H9 (cell line): ENCODE measurements at regions not wholly inside any gene's neighbourhood (a gene's known extent, or its start where the extent isn't known, plus 50 kb on each side); places are given as distances from the start of the nearest gene placed in this dataset.

Experiments
- DNase-seq: peaks from one replicate; pipeline ENCODE4 v3.0.0-alpha.2; 2017
- H2AFZ ChIP-seq: one replicate; pipeline ENCODE4 v1.6.1; 2013; ENCODE audit warnings: mild to moderate bottlenecking, low read length, control low read depth, moderate library complexity
- H2AK5ac ChIP-seq: 2 replicates; pipeline ENCODE4 v1.6.1; 2013; ENCODE audit warnings: low read length, control low read depth, mixed read lengths; ENCODE audit not compliant: insufficient read length
- H2BK120ac ChIP-seq: one replicate; pipeline ENCODE4 v1.6.1; 2013; ENCODE audit warnings: low read depth, mild to moderate bottlenecking, low read length, control low read depth, inconsistent platforms; ENCODE audit not compliant: poor library complexity, severe bottlenecking
- H2BK12ac ChIP-seq: 2 replicates; pipeline ENCODE4 v1.6.1; 2013; ENCODE audit warnings: low read length, control low read depth, mixed read lengths, low read depth; ENCODE audit not compliant: insufficient read length
- H2BK15ac ChIP-seq: 2 replicates; pipeline ENCODE4 v1.6.1; 2013; ENCODE audit warnings: low read depth, low read length, control low read depth
- H2BK20ac ChIP-seq: one replicate; pipeline ENCODE4 v1.6.1; 2013; ENCODE audit warnings: low read depth, mild to moderate bottlenecking, low read length, control low read depth, inconsistent platforms; ENCODE audit not compliant: poor library complexity, severe bottlenecking
- H2BK5ac ChIP-seq: 2 replicates; pipeline ENCODE4 v1.6.1; 2013; ENCODE audit warnings: low read length, control low read depth, mixed read lengths; ENCODE audit not compliant: insufficient read length
- H3K14ac ChIP-seq: 2 replicates; pipeline ENCODE4 v1.6.1; 2013; ENCODE audit warnings: low read length, control low read depth; ENCODE audit not compliant: insufficient read depth
- H3K18ac ChIP-seq: 2 replicates; pipeline ENCODE4 v1.6.1; 2013; ENCODE audit warnings: low read depth, mild to moderate bottlenecking, mixed read lengths, low read length, control low read depth; ENCODE audit not compliant: insufficient read length
- H3K23ac ChIP-seq: 2 replicates; pipeline ENCODE4 v1.6.1; 2013; ENCODE audit warnings: low read length, control low read depth, mixed read lengths, low read depth; ENCODE audit not compliant: insufficient read length
- H3K23me2 ChIP-seq: 2 replicates; pipeline ENCODE4 v1.6.1; 2013; ENCODE audit warnings: low read depth, mild to moderate bottlenecking, mixed read lengths, low read length, control low read depth; ENCODE audit not compliant: insufficient read length, poor library complexity, severe bottlenecking
- H3K27ac ChIP-seq: 2 replicates; pipeline ENCODE4 v1.5.1; 2013; ENCODE audit warnings: low read length, control low read depth, mixed read lengths, low read depth; ENCODE audit not compliant: insufficient read length
- H3K27me3 ChIP-seq: 2 replicates; pipeline ENCODE4 v1.6.1; 2013; ENCODE audit warnings: low read length, control low read depth, inconsistent platforms; ENCODE audit not compliant: insufficient read depth
- H3K4ac ChIP-seq: 2 replicates; pipeline ENCODE4 v1.6.1; 2013; ENCODE audit warnings: low read depth, mild to moderate bottlenecking, control low read depth, inconsistent platforms, low read length, moderate library complexity
- H3K4me1 ChIP-seq: 2 replicates; pipeline ENCODE4 v1.6.1; 2013; ENCODE audit warnings: low read length, control low read depth, inconsistent platforms; ENCODE audit not compliant: insufficient read depth
- H3K4me2 ChIP-seq: 2 replicates; pipeline ENCODE4 v1.6.1; 2013; ENCODE audit warnings: low read length, control low read depth, mixed read lengths; ENCODE audit not compliant: insufficient read length, insufficient read depth
- H3K56ac ChIP-seq: 2 replicates; pipeline ENCODE4 v1.6.1; 2013; ENCODE audit warnings: low read depth, mild to moderate bottlenecking, mixed read lengths, low read length, control low read depth; ENCODE audit not compliant: insufficient read length
- H3K79me1 ChIP-seq: 2 replicates; pipeline ENCODE4 v1.6.1; 2013; ENCODE audit warnings: low read depth, mild to moderate bottlenecking, moderate library complexity, low read length, control low read depth, inconsistent platforms; ENCODE audit not compliant: insufficient read depth, poor library complexity, severe bottlenecking
- H3K79me2 ChIP-seq: 2 replicates; pipeline ENCODE4 v1.6.1; 2013; ENCODE audit warnings: low read length, control low read depth, inconsistent platforms; ENCODE audit not compliant: insufficient read depth
- H3K9ac ChIP-seq: 2 replicates; pipeline ENCODE4 v1.6.1; 2013; ENCODE audit warnings: low read length, control low read depth, mixed read lengths; ENCODE audit not compliant: insufficient read length; ENCODE audit errors: extremely low read depth
- H3K9me3 ChIP-seq: one replicate; pipeline ENCODE4 v1.6.1; 2013; ENCODE audit warnings: low read depth, low read length, inconsistent platforms; ENCODE audit not compliant: control insufficient read depth
- H3T11ph ChIP-seq: one replicate; pipeline ENCODE4 v1.6.1; 2013; ENCODE audit warnings: mild to moderate bottlenecking, low read length, control low read depth, inconsistent platforms
- H4K20me1 ChIP-seq: one replicate; pipeline ENCODE4 v1.6.1; 2013; ENCODE audit not compliant: control insufficient read depth, insufficient read length, insufficient read depth
- H4K5ac ChIP-seq: 2 replicates; pipeline ENCODE4 v1.6.1; 2013; ENCODE audit warnings: low read depth, mild to moderate bottlenecking, mixed read lengths, low read length, control low read depth; ENCODE audit not compliant: insufficient read length
- H4K8ac ChIP-seq: replicated peaks from 2 replicates; pipeline ENCODE4 v1.6.1; 2013; ENCODE audit warnings: low read length, control low read depth, mixed read lengths, low read depth; ENCODE audit not compliant: insufficient read length
- H4K91ac ChIP-seq: 2 replicates; pipeline ENCODE4 v1.6.1; 2013; ENCODE audit warnings: low read depth, mild to moderate bottlenecking, moderate library complexity, mixed read lengths, low read length, control low read depth; ENCODE audit not compliant: insufficient read length
- H3K27ac Mint-ChIP-seq, 3 experiments: 2 replicates in 2 of 3; 3 replicates in 1 of 3; pipeline ENCODE4 v1.8.0; 2020 to 2021; ENCODE audit warnings: mixed read lengths in 3 of 3, mild to moderate bottlenecking in 1 of 3, moderate library complexity in 1 of 3
- H3K27me3 Mint-ChIP-seq: 2 replicates; pipeline ENCODE4 v1.8.0; 2021; ENCODE audit warnings: low read depth, mild to moderate bottlenecking, moderate library complexity, mixed read lengths
- H3K36me3 Mint-ChIP-seq, 3 experiments: 2 replicates in 2 of 3; 3 replicates in 1 of 3; pipeline ENCODE4 v1.8.0; 2020 to 2021; ENCODE audit warnings: low read depth in 3 of 3, mixed read lengths in 3 of 3; ENCODE audit not compliant: insufficient read depth in 1 of 3
- H3K4me1 Mint-ChIP-seq, 2 experiments: 2 replicates each; pipeline ENCODE4 v1.8.0; 2020; ENCODE audit warnings: mixed read lengths in 2 of 2
- H3K4me3 Mint-ChIP-seq, 2 experiments: 2 replicates in 1 of 2; 3 replicates in 1 of 2; pipeline ENCODE4 v1.8.0; 2020 to 2021; ENCODE audit warnings: mild to moderate bottlenecking in 2 of 2, mixed read lengths in 2 of 2, moderate library complexity in 1 of 2
- H3K9me3 Mint-ChIP-seq, 2 experiments: 2 replicates in 1 of 2; 3 replicates in 1 of 2; pipeline ENCODE4 v1.8.0; 2020; ENCODE audit warnings: mild to moderate bottlenecking in 2 of 2, mixed read lengths in 2 of 2, moderate library complexity in 1 of 2
- CTCF ChIP-seq: fragments of 200-600 bp; sonication (generic); conservative IDR thresholded peaks from 3 replicates; pipeline ENCODE4 v1.8.0; 2021; ENCODE audit warnings: antibody characterized with exemption, mild to moderate bottlenecking
- WGBS: extraction: QIAGEN DNeasy Blood & Tissue Kit; methylation state at CpG from one replicate; pipeline ENCODE4 v1.1.7; 2013; ENCODE audit warnings: missing lambda C conversion rate, low lambda C conversion rate, mixed read lengths; ENCODE audit not compliant: insufficient read length; ENCODE audit errors: extremely low coverage; 5-methylcytosine and 5-hydroxymethylcytosine counted together

- Histone ChIP-seq H3K56ac (no peak overlapping the region), H3K14ac (no peak overlapping the region), H4K8ac (no peak overlapping the region), H4K20me1 (no peaks in the 10 kb centered on the region), H4K91ac (no peak overlapping the region), H3K4me2 (no peak overlapping the region), H2AFZ (no peak overlapping the region), H2BK5ac (no peak overlapping the region), H2BK15ac (no peak overlapping the region), H2BK12ac (no peak overlapping the region), H3K4ac (no peak overlapping the region), H3K27me3 (no peaks in the 10 kb centered on the region), H3K23me2 (no peaks in the 10 kb centered on the region), H4K5ac (no peak overlapping the region), H2AK5ac (no peak overlapping the region), H2BK120ac (no peak overlapping the region), H3K9ac (no peak overlapping the region), H2BK20ac (no peak overlapping the region), H3K18ac (no peak overlapping the region), H3K23ac (no peak overlapping the region), H3K79me1 (no peaks in the 10 kb centered on the region), H3K4me1 (no peaks in the 10 kb centered on the region), H3K27ac (no peak overlapping the region), H3K79me2 (no peaks in the 10 kb centered on the region), H3T11ph (no peak overlapping the region), H3K9me3 (no peaks in the 10 kb centered on the region)
- TF ChIP-seq CTCF = no peak
- no peaks in the 10 kb centered on the region; the same call in 1 of the 2 replicates for H3K27me3 Mint-ChIP-seq
- WGBS = no CpG with 5 or more reads among the region's 4 CpGs
- H3K27ac Mint-ChIP-seq = no peak overlapping the region
- no peak for DNase-seq
- no peaks in the 10 kb centered on the region for H3K4me1 Mint-ChIP-seq
- H3K36me3 Mint-ChIP-seq = no peaks in the 10 kb centered on the region; a peak in 1 of 7 replicates
- no peak overlapping the region for H3K4me3 Mint-ChIP-seq
- 0 out of 5 replicates have a peak, but pooled peaks cover 0 to 3% of the 10 kb centered on the region in 2 experiments for H3K9me3 Mint-ChIP-seq
Measured at GRCh38 chr9:19885608-19886007, 96.8 kb upstream of the SLC24A2 start.
